SK-N-SH treated with all-trans-retinoic acid at 6 μM for 48 hours (cell line): ENCODE measurements at regions not wholly inside any gene's neighbourhood (a gene's known extent, or its start where the extent isn't known, plus 50 kb on each side); places are given as distances from the start of the nearest gene placed in this dataset.

Experiments used
- ATAC-seq: fragments of 200-7000 bp; cut with Tn5 transposase; 3 replicates; pipeline ENCODE4 v1.9.1; 2020; ENCODE audit warnings: mild to moderate bottlenecking, moderate library complexity
- ARNTL ChIP-seq: fragments of 450-650 bp; formaldehyde crosslinking; IDR thresholded peaks from 2 replicates; pipeline ENCODE4 v1.5.0; 2020; ENCODE audit warnings: low read depth, mild to moderate bottlenecking, moderate library complexity, borderline replicate concordance
- BACH2 ChIP-seq: fragments of 250-450 bp; sonication (Bioruptor Pico); IDR thresholded peaks from 2 replicates; pipeline ENCODE4 v1.9.0; 2021; ENCODE audit warnings: mild to moderate bottlenecking, borderline replicate concordance
- CSDC2 ChIP-seq: fragments of 250-450 bp; sonication (Bioruptor Pico); IDR thresholded peaks from 2 replicates; pipeline ENCODE4 v1.5.0; 2020; ENCODE audit warnings: mild to moderate bottlenecking, moderate library complexity
- ESRRG ChIP-seq: fragments of 250-450 bp; sonication (Bioruptor Pico); IDR thresholded peaks from 2 replicates; pipeline ENCODE4 v1.6.1; 2021; ENCODE audit warnings: mild to moderate bottlenecking
- GLIS3 ChIP-seq: fragments of 250-450 bp; sonication (Bioruptor Pico); IDR thresholded peaks from 2 replicates; pipeline ENCODE4 v1.5.0; 2020; ENCODE audit warnings: mild to moderate bottlenecking, moderate library complexity
- ISL1 ChIP-seq: fragments of 250-450 bp; sonication (Bioruptor Pico); IDR thresholded peaks from 2 replicates; pipeline ENCODE4 v2.1.2; 2022; ENCODE audit warnings: mild to moderate bottlenecking, moderate library complexity
- OSR1 ChIP-seq: fragments of 250-450 bp; sonication (Bioruptor Pico); IDR thresholded peaks from 2 replicates; pipeline ENCODE4 v1.8.0; 2022; ENCODE audit warnings: moderate library complexity, mild to moderate bottlenecking, inconsistent platforms
- PPARA ChIP-seq: fragments of 250-450 bp; sonication (Bioruptor Pico); IDR thresholded peaks from 2 replicates; pipeline ENCODE4 v1.5.0; 2020; ENCODE audit warnings: mild to moderate bottlenecking, borderline replicate concordance
- RARB ChIP-seq: fragments of 250-450 bp; sonication (Bioruptor Pico); IDR thresholded peaks from 2 replicates; pipeline ENCODE4 v1.8.0; 2021; ENCODE audit warnings: mild to moderate bottlenecking, moderate library complexity
- SNAI2 ChIP-seq: fragments of 250-450 bp; sonication (Bioruptor Pico); IDR thresholded peaks from 2 replicates; pipeline ENCODE4 v1.5.0; 2020; ENCODE audit warnings: mild to moderate bottlenecking, moderate library complexity
- TCF4 ChIP-seq: fragments of 250-450 bp; sonication (Bioruptor Pico); IDR thresholded peaks from 2 replicates; pipeline ENCODE4 v1.8.0; 2021; ENCODE audit warnings: mild to moderate bottlenecking, moderate library complexity, borderline replicate concordance
- TOX ChIP-seq: fragments of 250-450 bp; sonication (Bioruptor Pico); IDR thresholded peaks from 2 replicates; pipeline ENCODE4 v1.8.0; 2021; ENCODE audit warnings: mild to moderate bottlenecking, moderate library complexity, borderline replicate concordance
- ZFP3 ChIP-seq: fragments of 250-450 bp; sonication (Bioruptor Pico); IDR thresholded peaks from 2 replicates; pipeline ENCODE4 v1.5.0; 2020; ENCODE audit warnings: mild to moderate bottlenecking, moderate library complexity
- ZFP30 ChIP-seq: fragments of 450-650 bp; formaldehyde crosslinking; IDR thresholded peaks from 2 replicates; pipeline ENCODE4 v1.5.0; 2022; ENCODE audit warnings: mild to moderate bottlenecking, moderate library complexity
- ZNF565 ChIP-seq: fragments of 450-650 bp; formaldehyde crosslinking; conservative IDR thresholded peaks from 2 replicates; pipeline ENCODE4 v1.5.0; 2020; ENCODE audit warnings: low read depth, mild to moderate bottlenecking, moderate library complexity
- ZNF70 ChIP-seq: fragments of 450-650 bp; formaldehyde crosslinking; IDR thresholded peaks from 2 replicates; pipeline ENCODE4 v1.5.0; 2020; ENCODE audit warnings: mild to moderate bottlenecking, moderate library complexity
- ZNF8 ChIP-seq: fragments of 450-650 bp; formaldehyde crosslinking; IDR thresholded peaks from 2 replicates; pipeline ENCODE4 v1.5.0; 2020; ENCODE audit warnings: mild to moderate bottlenecking, moderate library complexity
- TF ChIP-seq, protein P1 (sequence below): fragments of 250-450 bp; sonication (Bioruptor Pico); IDR thresholded peaks from 2 replicates; pipeline ENCODE4 v1.5.0; 2020; ENCODE audit warnings: mild to moderate bottlenecking, moderate library complexity
- TF ChIP-seq, protein P2 (sequence below): fragments of 250-450 bp; sonication (Bioruptor Pico); IDR thresholded peaks from 2 replicates; pipeline ENCODE4 v1.8.0; 2021; ENCODE audit warnings: low read depth, mild to moderate bottlenecking, moderate library complexity, borderline replicate concordance
- TF ChIP-seq, protein P3 (sequence below): fragments of 250-450 bp; sonication (Bioruptor Pico); IDR thresholded peaks from 2 replicates; pipeline ENCODE4 v1.5.1; 2021; ENCODE audit warnings: mild to moderate bottlenecking, moderate library complexity
- TF ChIP-seq, protein P4 (sequence below): fragments of 250-450 bp; sonication (Bioruptor Pico); IDR thresholded peaks from 2 replicates; pipeline ENCODE4 v1.5.1; 2020; ENCODE audit warnings: low read depth, mild to moderate bottlenecking, moderate library complexity
- TF ChIP-seq, protein P5 (sequence below): fragments of 250-450 bp; sonication (Bioruptor Pico); IDR thresholded peaks from 2 replicates; pipeline ENCODE4 v1.8.0; 2020; ENCODE audit warnings: mild to moderate bottlenecking, moderate library complexity, borderline replicate concordance

DNA sequence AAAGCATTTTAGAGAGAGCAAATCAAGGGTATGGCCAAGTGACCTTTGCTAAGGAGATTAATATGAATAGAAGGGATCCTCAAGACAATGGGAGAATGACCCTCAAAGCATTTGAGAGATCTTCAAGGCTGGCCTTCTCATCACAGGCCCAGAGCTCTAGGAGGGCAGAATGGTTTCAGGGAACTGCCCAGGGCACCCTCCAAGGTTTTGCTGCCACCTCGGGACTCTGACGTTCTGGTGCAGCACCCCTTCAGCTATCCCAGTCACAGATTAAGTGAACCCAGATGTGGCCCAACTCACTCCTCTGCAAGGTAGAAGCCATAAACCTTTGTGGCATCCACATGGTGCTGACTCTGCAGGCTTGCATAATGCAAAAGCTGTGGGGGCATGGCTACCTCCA, 209.3 kb downstream of the TLE3 start:
- no peak for TF ChIP-seq ZNF565 (CRISPR knock-in tag)
- TF ChIP-seq ZNF70 (CRISPR knock-in tag) = no peak
- TF ChIP-seq, protein P1, sequence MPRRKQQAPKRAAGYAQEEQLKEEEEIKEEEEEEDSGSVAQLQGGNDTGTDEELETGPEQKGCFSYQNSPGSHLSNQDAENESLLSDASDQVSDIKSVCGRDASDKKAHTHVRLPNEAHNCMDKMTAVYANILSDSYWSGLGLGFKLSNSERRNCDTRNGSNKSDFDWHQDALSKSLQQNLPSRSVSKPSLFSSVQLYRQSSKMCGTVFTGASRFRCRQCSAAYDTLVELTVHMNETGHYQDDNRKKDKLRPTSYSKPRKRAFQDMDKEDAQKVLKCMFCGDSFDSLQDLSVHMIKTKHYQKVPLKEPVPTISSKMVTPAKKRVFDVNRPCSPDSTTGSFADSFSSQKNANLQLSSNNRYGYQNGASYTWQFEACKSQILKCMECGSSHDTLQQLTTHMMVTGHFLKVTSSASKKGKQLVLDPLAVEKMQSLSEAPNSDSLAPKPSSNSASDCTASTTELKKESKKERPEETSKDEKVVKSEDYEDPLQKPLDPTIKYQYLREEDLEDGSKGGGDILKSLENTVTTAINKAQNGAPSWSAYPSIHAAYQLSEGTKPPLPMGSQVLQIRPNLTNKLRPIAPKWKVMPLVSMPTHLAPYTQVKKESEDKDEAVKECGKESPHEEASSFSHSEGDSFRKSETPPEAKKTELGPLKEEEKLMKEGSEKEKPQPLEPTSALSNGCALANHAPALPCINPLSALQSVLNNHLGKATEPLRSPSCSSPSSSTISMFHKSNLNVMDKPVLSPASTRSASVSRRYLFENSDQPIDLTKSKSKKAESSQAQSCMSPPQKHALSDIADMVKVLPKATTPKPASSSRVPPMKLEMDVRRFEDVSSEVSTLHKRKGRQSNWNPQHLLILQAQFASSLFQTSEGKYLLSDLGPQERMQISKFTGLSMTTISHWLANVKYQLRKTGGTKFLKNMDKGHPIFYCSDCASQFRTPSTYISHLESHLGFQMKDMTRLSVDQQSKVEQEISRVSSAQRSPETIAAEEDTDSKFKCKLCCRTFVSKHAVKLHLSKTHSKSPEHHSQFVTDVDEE = no peak
- no peak for TF ChIP-seq GLIS3 (CRISPR knock-in tag)
- TF ChIP-seq, protein P2, sequence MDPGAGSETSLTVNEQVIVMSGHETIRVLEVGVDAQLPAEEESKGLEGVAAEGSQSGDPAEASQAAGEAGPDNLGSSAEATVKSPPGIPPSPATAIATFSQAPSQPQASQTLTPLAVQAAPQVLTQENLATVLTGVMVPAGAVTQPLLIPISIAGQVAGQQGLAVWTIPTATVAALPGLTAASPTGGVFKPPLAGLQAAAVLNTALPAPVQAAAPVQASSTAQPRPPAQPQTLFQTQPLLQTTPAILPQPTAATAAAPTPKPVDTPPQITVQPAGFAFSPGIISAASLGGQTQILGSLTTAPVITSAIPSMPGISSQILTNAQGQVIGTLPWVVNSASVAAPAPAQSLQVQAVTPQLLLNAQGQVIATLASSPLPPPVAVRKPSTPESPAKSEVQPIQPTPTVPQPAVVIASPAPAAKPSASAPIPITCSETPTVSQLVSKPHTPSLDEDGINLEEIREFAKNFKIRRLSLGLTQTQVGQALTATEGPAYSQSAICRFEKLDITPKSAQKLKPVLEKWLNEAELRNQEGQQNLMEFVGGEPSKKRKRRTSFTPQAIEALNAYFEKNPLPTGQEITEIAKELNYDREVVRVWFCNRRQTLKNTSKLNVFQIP (CRISPR knock-in tag) = no peak
- no peak for TF ChIP-seq SNAI2 (CRISPR knock-in tag)
- TF ChIP-seq ISL1 (CRISPR knock-in tag) = no peak
- no peak for TF ChIP-seq ZFP30 (CRISPR knock-in tag)
- no peak for TF ChIP-seq ZNF8 (CRISPR knock-in tag)
- no peak for TF ChIP-seq PPARA (CRISPR knock-in tag)
- no peak for TF ChIP-seq ZFP3 (CRISPR knock-in tag)
- TF ChIP-seq ESRRG (CRISPR knock-in tag) = no peak
- TF ChIP-seq, protein P3, sequence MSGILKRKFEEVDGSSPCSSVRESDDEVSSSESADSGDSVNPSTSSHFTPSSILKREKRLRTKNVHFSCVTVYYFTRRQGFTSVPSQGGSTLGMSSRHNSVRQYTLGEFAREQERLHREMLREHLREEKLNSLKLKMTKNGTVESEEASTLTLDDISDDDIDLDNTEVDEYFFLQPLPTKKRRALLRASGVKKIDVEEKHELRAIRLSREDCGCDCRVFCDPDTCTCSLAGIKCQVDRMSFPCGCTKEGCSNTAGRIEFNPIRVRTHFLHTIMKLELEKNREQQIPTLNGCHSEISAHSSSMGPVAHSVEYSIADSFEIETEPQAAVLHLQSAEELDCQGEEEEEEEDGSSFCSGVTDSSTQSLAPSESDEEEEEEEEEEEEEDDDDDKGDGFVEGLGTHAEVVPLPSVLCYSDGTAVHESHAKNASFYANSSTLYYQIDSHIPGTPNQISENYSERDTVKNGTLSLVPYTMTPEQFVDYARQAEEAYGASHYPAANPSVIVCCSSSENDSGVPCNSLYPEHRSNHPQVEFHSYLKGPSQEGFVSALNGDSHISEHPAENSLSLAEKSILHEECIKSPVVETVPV (CRISPR knock-in tag) = no peak
- TF ChIP-seq TCF4 = no peak
- TF ChIP-seq, protein P4, sequence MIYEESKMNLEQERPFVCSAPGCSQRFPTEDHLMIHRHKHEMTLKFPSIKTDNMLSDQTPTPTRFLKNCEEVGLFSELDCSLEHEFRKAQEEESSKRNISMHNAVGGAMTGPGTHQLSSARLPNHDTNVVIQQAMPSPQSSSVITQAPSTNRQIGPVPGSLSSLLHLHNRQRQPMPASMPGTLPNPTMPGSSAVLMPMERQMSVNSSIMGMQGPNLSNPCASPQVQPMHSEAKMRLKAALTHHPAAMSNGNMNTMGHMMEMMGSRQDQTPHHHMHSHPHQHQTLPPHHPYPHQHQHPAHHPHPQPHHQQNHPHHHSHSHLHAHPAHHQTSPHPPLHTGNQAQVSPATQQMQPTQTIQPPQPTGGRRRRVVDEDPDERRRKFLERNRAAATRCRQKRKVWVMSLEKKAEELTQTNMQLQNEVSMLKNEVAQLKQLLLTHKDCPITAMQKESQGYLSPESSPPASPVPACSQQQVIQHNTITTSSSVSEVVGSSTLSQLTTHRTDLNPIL (CRISPR knock-in tag) = no peak
- no peak for TF ChIP-seq BACH2 (CRISPR knock-in tag)
- no peak for TF ChIP-seq TOX (CRISPR knock-in tag)
- TF ChIP-seq OSR1 = no peak
- no peak for TF ChIP-seq CSDC2 (CRISPR knock-in tag)
- TF ChIP-seq RARB = no peak
- ATAC-seq = no peak

DNA sequence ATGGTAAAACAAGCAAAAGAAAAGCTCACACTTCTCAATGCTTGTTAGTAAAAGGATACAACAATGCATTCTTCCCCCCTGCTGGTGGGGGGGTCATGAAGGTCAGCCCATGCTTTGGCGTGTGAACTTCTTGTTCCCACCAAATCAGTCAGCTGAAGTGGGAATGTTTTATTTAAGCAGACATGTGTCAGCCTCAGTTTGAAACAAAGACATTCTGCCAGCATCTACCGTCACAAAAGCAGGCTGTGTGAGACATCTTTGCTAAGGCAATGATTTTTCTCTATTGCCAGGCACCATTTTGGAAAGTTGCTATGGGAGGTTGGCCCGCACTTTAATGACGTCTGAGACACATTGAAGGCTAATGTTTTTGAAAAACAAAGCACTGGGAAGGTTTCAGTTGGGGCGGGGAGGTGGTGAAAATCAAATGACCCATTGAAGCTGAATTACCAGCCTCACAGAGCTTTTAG, 206.6 kb downstream of the TLE3 start:
- ATAC-seq = no peak
- TF ChIP-seq ISL1 (CRISPR knock-in tag) (no peak), GLIS3 (CRISPR knock-in tag) (no peak), ARNTL (CRISPR knock-in tag) (no peak)
- TF ChIP-seq, protein P4 (CRISPR knock-in tag) = no peak

DNA sequence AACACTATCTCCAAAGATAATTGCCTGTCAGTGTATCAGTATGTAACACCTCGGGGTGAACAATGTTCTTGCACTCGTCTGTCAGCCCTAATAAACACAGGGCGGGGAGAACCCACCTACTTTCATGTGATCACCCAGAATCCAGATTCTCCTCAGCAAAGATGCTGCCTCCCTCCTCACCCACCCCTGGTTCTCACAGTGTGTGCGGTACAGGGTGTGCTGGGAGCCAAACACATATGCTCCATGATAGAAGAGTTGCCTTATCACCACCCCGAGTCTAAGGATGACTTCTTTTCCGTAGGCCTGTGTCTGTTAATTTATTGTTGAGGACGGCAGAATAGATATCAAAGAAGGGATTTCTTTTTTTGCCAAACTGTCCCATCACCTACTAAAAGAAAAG, 206.1 kb downstream of the TLE3 start:
- ATAC-seq = no peak

More for the DNA sequence above, 206.1 kb downstream of the TLE3 start:
- no peak for TF ChIP-seq TOX (CRISPR knock-in tag)
- TF ChIP-seq TCF4 = no peak
- TF ChIP-seq, protein P2 (CRISPR knock-in tag) = no peak
- no peak for TF ChIP-seq ISL1 (CRISPR knock-in tag)
- no peak for TF ChIP-seq GLIS3 (CRISPR knock-in tag)
- TF ChIP-seq, protein P5, sequence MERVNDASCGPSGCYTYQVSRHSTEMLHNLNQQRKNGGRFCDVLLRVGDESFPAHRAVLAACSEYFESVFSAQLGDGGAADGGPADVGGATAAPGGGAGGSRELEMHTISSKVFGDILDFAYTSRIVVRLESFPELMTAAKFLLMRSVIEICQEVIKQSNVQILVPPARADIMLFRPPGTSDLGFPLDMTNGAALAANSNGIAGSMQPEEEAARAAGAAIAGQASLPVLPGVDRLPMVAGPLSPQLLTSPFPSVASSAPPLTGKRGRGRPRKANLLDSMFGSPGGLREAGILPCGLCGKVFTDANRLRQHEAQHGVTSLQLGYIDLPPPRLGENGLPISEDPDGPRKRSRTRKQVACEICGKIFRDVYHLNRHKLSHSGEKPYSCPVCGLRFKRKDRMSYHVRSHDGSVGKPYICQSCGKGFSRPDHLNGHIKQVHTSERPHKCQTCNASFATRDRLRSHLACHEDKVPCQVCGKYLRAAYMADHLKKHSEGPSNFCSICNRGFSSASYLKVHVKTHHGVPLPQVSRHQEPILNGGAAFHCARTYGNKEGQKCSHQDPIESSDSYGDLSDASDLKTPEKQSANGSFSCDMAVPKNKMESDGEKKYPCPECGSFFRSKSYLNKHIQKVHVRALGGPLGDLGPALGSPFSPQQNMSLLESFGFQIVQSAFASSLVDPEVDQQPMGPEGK (CRISPR knock-in tag) = no peak
- TF ChIP-seq SNAI2 (CRISPR knock-in tag) = no peak
- no peak for TF ChIP-seq OSR1
- TF ChIP-seq ARNTL (CRISPR knock-in tag) = no peak
- no peak for TF ChIP-seq ZNF565 (CRISPR knock-in tag)
- no peak for TF ChIP-seq RARB
- TF ChIP-seq CSDC2 (CRISPR knock-in tag) = no peak
